Activated T-helper 2 cell treated with anti-CD3 and anti-CD28 coated beads, Interferon-gamma antibody, Interleukin-2, Interleukin-4, amounts not matched to agents 10 μg/mL and 5 μg/mL and 100 μg/mL, durations not matched to agents 14 hours and 24 hours and 36 hours (primary cell): ENCODE measurements at regions not wholly inside any gene's neighbourhood (a gene's known extent, or its start where the extent isn't known, plus 50 kb on each side); places are given as distances from the start of the nearest gene placed in this dataset.
"Not testable (repeated sequence)": the region's sequence is repeated elsewhere in the genome, so short reads cannot be mapped to it uniquely, and the experiment has no call there.

Experiments used
- DNase-seq: peaks from one replicate; pipeline ENCODE4 v3.0.0; 2021; ENCODE audit warnings: low spot score
- H3K27ac Mint-ChIP-seq: one replicate; pipeline ENCODE4 v1.8.0; 2021; ENCODE audit warnings: mixed read lengths
- H3K27me3 Mint-ChIP-seq: one replicate; pipeline ENCODE4 v1.8.0; 2021; ENCODE audit warnings: low read depth, mixed read lengths
- H3K36me3 Mint-ChIP-seq: one replicate; pipeline ENCODE4 v1.8.0; 2021; ENCODE audit warnings: low read depth, mixed read lengths
- H3K4me1 Mint-ChIP-seq: one replicate; pipeline ENCODE4 v1.8.0; 2021; ENCODE audit warnings: low read depth, mixed read lengths
- H3K4me3 Mint-ChIP-seq: one replicate; pipeline ENCODE4 v1.8.0; 2021; ENCODE audit warnings: low read depth, mild to moderate bottlenecking, moderate library complexity, mixed read lengths
- H3K9me3 Mint-ChIP-seq: one replicate; pipeline ENCODE4 v1.8.0; 2021; ENCODE audit warnings: mixed read lengths
- intact Hi-C: fragments of 100-400 bp; cut with micrococcal nuclease; formaldehyde crosslinking; loops from one replicate; pipeline ENCODE4 v1.15.1; 2023

GRCh38 chr6:14542670-14543366, 425.2 kb downstream of the CD83 start:
- no peaks in the 10 kb centered on the region for H3K36me3 Mint-ChIP-seq
- peak overlapping the region; percentile 76 for H3K27ac Mint-ChIP-seq
- peaks cover 31% of the 10 kb centered on the region for H3K4me1 Mint-ChIP-seq
- no peaks in the 10 kb centered on the region for H3K27me3 Mint-ChIP-seq
- peak; percentile 23 for DNase-seq
- H3K4me3 Mint-ChIP-seq, result no peak overlapping the region
- intact Hi-C loops, result loop anchor here (1.0 to 5.0 kb wide), 6 partner anchors 90 to 190 kb away; no protein-coding TSS in a partner anchor
- H3K9me3 Mint-ChIP-seq, result peaks cover 5% of the 10 kb centered on the region

GRCh38 chr6:14543971-14544585, 426.5 kb downstream of the CD83 start:
- intact Hi-C loops, result loop anchor here (2.0 to 5.0 kb wide), 3 partner anchors 93 to 189 kb away; no protein-coding TSS in a partner anchor

GRCh38 chr6:14544666-14545065, 427.1 kb downstream of the CD83 start:
- Mint-ChIP-seq H3K4me1 (peaks cover 31% of the 10 kb centered on the region), H3K4me3 (no peak overlapping the region), H3K9me3 (no peaks in the 10 kb centered on the region), H3K27ac (no peak overlapping the region), H3K36me3 (no peaks in the 10 kb centered on the region), H3K27me3 (no peaks in the 10 kb centered on the region)
- DNase-seq, result no peak
- intact Hi-C loops, result loop anchor here (5.0 kb wide), 1 partner anchor 93 kb away; no protein-coding TSS in a partner anchor

More at GRCh38 chr6:14543971-14544585, 426.5 kb downstream of the CD83 start:
- H3K4me3 Mint-ChIP-seq, result no peak overlapping the region
- DNase-seq, result no peak
- no peaks in the 10 kb centered on the region for H3K27me3 Mint-ChIP-seq
- H3K9me3 Mint-ChIP-seq, result no peaks in the 10 kb centered on the region
- H3K27ac Mint-ChIP-seq, result no peak overlapping the region
- peaks cover 31% of the 10 kb centered on the region for H3K4me1 Mint-ChIP-seq
- no peaks in the 10 kb centered on the region for H3K36me3 Mint-ChIP-seq

- no peaks in the 10 kb centered on the region for H3K36me3 Mint-ChIP-seq
- no peaks in the 10 kb centered on the region for H3K9me3 Mint-ChIP-seq
- no peak overlapping the region for H3K4me3 Mint-ChIP-seq
- intact Hi-C loops, result no loop called here
- peaks cover 31% of the 10 kb centered on the region for H3K4me1 Mint-ChIP-seq
- no peaks in the 10 kb centered on the region for H3K27me3 Mint-ChIP-seq
- DNase-seq, result no peak
- H3K27ac Mint-ChIP-seq, result no peak overlapping the region
These were observed 427.9 kb downstream of the CD83 start for GRCh38 chr6:14545496-14545895.

- Mint-ChIP-seq H3K4me3 (no peak overlapping the region), H3K36me3 (no peaks in the 10 kb centered on the region), H3K27ac (no peak overlapping the region), H3K4me1 (peaks cover 30% of the 10 kb centered on the region), H3K27me3 (no peaks in the 10 kb centered on the region), H3K9me3 (no peaks in the 10 kb centered on the region)
- DNase-seq, result no peak
- intact Hi-C loops, result no loop called here
These were observed 428.5 kb downstream of the CD83 start for GRCh38 chr6:14546036-14546435.

- intact Hi-C loops, result no loop called here
- DNase-seq, result no peak
- H3K4me1 Mint-ChIP-seq, result peaks cover 16% of the 10 kb centered on the region
- no peaks in the 10 kb centered on the region for H3K27me3 Mint-ChIP-seq
- no peaks in the 10 kb centered on the region for H3K36me3 Mint-ChIP-seq
- no peak overlapping the region for H3K27ac Mint-ChIP-seq
- H3K4me3 Mint-ChIP-seq, result no peak overlapping the region
- no peaks in the 10 kb centered on the region for H3K9me3 Mint-ChIP-seq
These were observed 429.9 kb downstream of the CD83 start for GRCh38 chr6:14547284-14547998.

GRCh38 chr6:14549304-14549770, 431.8 kb downstream of the CD83 start:
- H3K4me1 Mint-ChIP-seq, result peaks cover 1% of the 10 kb centered on the region
- no peaks in the 10 kb centered on the region for H3K9me3 Mint-ChIP-seq
- H3K27ac Mint-ChIP-seq, result no peak overlapping the region
- H3K36me3 Mint-ChIP-seq, result no peaks in the 10 kb centered on the region
- intact Hi-C loops, result no loop called here
- H3K4me3 Mint-ChIP-seq, result no peak overlapping the region
- DNase-seq, result no peak
- no peaks in the 10 kb centered on the region for H3K27me3 Mint-ChIP-seq

GRCh38 chr6:14549871-14550270, 432.3 kb downstream of the CD83 start:
- H3K27ac Mint-ChIP-seq, result no peak overlapping the region
- no peak for DNase-seq
- H3K27me3 Mint-ChIP-seq, result no peaks in the 10 kb centered on the region
- peaks cover 1% of the 10 kb centered on the region for H3K4me1 Mint-ChIP-seq
- H3K4me3 Mint-ChIP-seq, result no peak overlapping the region
- intact Hi-C loops, result no loop called here
- H3K36me3 Mint-ChIP-seq, result no peaks in the 10 kb centered on the region
- no peaks in the 10 kb centered on the region for H3K9me3 Mint-ChIP-seq

- Mint-ChIP-seq H3K4me3 (no peak overlapping the region), H3K27me3 (no peaks in the 10 kb centered on the region), H3K9me3 (no peaks in the 10 kb centered on the region), H3K27ac (no peak overlapping the region), H3K4me1 (peaks cover 1% of the 10 kb centered on the region), H3K36me3 (no peaks in the 10 kb centered on the region)
- DNase-seq, result no peak
- intact Hi-C loops, result no loop called here
These were observed 432.8 kb downstream of the CD83 start for GRCh38 chr6:14550410-14550809.

- H3K9me3 Mint-ChIP-seq, result no peaks in the 10 kb centered on the region
- H3K27me3 Mint-ChIP-seq, result no peaks in the 10 kb centered on the region
- H3K4me3 Mint-ChIP-seq, result no peak overlapping the region
- no peak overlapping the region for H3K27ac Mint-ChIP-seq
- peaks cover 1% of the 10 kb centered on the region for H3K4me1 Mint-ChIP-seq
- H3K36me3 Mint-ChIP-seq, result no peaks in the 10 kb centered on the region
- intact Hi-C loops, result no loop called here
- no peak for DNase-seq
These were observed 433.2 kb downstream of the CD83 start for GRCh38 chr6:14550822-14551221.

GRCh38 chr6:14551601-14552000, 434.0 kb downstream of the CD83 start:
- H3K9me3 Mint-ChIP-seq, H3K4me1 Mint-ChIP-seq, H3K27me3 Mint-ChIP-seq, H3K4me3 Mint-ChIP-seq, H3K36me3 Mint-ChIP-seq, DNase-seq, H3K27ac Mint-ChIP-seq, intact Hi-C loops: not testable (repeated sequence)

- Mint-ChIP-seq H3K4me1 (peaks cover 1% of the 10 kb centered on the region), H3K9me3 (no peaks in the 10 kb centered on the region), H3K4me3 (no peak overlapping the region), H3K27ac (no peak overlapping the region), H3K27me3 (no peaks in the 10 kb centered on the region), H3K36me3 (no peaks in the 10 kb centered on the region)
- intact Hi-C loops, result no loop called here
- DNase-seq, result no peak
These were observed 435.3 kb downstream of the CD83 start for GRCh38 chr6:14552891-14553290.

GRCh38 chr6:14553515-14553914, 435.9 kb downstream of the CD83 start:
- Mint-ChIP-seq H3K27ac (no peak overlapping the region), H3K4me3 (no peak overlapping the region), H3K4me1 (peaks cover 1% of the 10 kb centered on the region), H3K36me3 (no peaks in the 10 kb centered on the region), H3K27me3 (no peaks in the 10 kb centered on the region), H3K9me3 (no peaks in the 10 kb centered on the region)
- no peak for DNase-seq
- intact Hi-C loops, result no loop called here
